Activated gamma-delta T cell treated with anti-CD3 and anti-CD28 coated beads, Interleukin-2, amount 50 U/mL, for 16 hours (primary cell): ENCODE measurements at regions not wholly inside any gene's neighbourhood (a gene's known extent, or its start where the extent isn't known, plus 50 kb on each side); places are given as distances from the start of the nearest gene placed in this dataset.
"Not testable (repeated sequence)": the region's sequence is repeated elsewhere in the genome, so short reads cannot be mapped to it uniquely, and the experiment has no call there.

ENCODE experiments used
- DNase-seq: peaks from one replicate; pipeline ENCODE4 v3.0.0-alpha.2; 2020; ENCODE audit warnings: low read depth

GRCh38 chr3:71956716-71957115 lies 171.8 kb upstream of the PROK2 start:
- no peak for DNase-seq

- no peak for DNase-seq
Observed at GRCh38 chr3:71956069-71956340, 171.1 kb upstream of the PROK2 start.

DNA sequence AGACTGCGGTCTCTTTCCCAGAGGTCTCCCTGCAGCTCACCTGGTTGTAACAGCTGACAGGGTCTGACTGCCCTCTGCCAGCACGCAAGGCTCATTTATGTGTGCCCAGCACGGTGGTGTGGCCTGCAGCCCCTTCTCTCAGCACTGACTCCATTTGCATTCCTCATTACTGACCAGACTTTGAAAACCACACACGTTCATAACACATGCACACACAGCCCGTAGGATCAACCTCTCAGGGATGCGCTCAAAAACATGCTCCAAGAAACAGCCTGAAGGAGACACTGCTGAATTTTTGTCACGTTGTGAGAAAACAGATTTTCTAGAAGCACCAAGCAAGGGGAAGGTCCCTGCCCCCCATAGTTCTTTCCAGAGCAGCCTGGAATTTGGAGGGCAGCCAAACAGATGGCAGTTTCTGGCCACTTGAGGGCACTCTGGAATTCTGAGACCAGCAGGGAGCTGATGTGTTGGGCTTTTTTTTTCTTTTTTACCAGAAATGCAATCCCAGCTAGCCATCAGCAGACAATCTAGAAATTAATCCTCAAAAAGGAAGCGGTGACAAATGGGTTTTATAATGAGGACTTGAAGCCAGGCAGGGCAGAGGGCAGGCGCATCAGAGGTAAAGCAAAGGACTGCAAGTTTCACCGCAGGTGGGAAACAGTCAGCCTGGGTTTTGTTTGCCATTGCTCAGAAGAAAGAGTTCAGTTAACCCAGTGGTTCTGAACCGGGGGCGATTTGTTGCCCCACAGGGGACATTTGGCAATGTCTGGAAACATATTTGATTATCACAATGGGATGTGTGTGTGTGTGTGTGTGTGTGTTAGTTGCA lies 170.5 kb upstream of the PROK2 start:
- no peak for DNase-seq

DNA sequence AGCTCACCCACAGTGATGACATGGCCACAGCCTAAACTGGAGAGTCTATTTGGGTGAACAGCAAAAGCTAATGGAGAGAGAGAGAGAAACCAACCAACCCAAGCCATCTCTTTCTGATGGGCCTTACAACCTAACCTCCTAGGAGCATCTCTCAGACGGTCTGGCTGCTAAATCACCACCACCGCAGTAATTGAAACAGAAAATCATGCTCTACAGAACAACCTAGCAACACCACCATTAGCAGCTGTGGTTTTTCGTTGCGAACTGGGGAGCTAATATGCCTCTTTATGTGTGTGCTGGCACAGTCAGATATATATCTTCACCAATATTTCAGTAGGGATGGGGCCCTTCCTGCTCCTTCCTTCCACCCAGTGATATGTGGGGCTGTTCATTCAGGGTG lies 166.9 kb upstream of the PROK2 start:
- no peak for DNase-seq

- no peak for DNase-seq
Observed at GRCh38 chr3:71951361-71951760, 166.4 kb upstream of the PROK2 start.

DNA sequence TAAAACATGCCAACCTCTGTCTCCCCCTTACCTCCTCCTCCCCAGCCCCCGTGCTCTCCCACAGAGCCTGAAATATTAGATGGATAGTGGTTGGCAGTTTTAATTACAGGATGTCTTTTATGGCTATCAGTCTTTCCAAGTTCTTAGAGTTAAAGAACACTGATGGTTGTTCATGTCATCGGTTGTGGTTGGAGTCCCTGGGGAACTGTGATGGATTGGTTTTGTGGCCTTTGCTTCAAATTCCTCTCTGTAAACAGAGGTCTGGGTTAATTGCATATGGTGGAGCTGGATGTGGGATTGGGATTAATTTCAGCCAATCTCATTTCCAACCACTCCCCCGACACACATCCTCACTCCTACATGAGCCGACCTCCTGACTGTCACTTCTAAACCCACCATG lies 164.5 kb upstream of the PROK2 start:
- no peak for DNase-seq

DNA sequence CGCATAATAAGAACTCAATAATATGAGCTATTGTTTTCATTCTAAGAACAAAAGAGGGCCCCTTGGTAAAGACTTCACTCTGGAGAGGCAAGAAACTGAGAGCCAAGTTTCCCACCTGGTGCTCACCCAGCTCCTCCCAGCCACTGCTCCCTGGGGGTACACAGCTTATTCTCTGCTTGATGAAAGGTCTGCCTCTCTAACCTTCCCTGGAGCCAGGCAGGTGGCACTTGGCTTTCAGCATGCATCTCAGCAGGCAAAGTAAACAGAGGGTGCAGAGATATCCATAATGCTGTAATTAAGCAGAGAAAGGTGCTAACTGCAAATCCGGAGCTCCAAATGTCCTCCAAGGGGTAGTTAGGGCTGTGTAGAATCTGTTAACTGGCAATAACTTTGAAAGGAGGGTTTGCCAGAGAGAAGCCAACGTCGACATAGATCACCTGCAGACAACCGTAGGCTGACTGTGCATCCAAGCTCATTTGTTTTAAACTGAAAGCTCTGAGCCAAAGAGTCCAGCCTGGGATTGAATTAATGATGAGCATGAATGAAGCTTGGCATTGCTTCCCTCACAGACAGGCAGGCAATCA lies 159.6 kb upstream of the PROK2 start:
- DNase-seq, result no peak

DNA sequence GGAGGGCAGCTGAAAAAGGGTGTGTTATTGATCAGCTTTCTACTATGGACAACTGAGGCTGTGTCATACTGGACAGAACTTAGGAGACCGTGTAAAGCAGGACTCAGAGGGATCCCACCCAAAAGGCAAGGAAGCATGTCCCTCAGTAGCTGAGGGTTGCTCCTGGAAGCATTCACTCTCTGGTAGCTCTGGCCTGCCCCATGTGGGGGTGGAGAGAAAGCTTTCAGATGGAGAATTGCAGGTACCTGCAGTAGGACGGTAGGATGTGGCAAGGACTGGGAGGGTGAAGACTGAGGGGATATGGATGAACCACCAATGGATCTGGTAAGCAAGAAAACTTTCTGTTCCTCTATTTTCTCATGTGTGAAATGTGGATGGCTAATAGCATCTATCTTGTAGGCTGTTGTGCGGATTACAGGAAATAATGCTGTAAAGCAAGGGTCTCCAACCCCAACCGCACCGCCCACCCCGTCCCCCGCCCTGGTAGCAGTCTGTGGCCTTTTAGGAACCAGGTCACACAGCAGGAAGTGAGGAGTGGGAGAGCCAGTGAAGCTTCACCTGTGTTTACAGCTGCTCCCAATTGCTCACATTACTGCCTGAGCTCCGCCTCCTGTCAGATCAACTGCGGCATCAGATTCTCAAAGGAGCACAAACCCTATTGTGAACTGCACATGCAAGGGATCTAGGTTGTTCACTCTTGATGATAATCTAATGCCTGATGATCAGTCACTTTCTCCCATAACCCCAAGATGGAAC lies 157.7 kb upstream of the PROK2 start:
- DNase-seq, result no peak

- DNase-seq, result no peak
Observed at GRCh38 chr3:71940486-71940885, 155.5 kb upstream of the PROK2 start.

DNA sequence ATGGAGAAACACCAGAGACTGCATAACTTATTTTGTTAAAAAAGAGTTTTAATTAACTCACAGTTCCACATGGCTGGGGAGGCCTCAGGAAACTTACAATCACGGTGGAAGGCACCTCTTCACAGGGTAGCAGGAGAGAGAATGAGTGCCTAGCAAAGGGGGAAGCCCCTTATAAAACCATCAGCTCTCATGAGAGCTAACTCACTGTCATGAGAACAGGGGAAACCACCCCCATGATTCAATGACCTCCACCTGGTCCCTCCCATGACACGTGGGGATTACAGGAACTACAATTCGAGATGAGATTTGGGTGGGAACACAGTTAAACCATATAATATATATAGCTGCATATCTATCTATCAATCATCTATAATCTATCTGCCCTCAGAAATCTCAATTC lies 153.1 kb upstream of the PROK2 start:
- DNase-seq, result not testable (repeated sequence)

DNA sequence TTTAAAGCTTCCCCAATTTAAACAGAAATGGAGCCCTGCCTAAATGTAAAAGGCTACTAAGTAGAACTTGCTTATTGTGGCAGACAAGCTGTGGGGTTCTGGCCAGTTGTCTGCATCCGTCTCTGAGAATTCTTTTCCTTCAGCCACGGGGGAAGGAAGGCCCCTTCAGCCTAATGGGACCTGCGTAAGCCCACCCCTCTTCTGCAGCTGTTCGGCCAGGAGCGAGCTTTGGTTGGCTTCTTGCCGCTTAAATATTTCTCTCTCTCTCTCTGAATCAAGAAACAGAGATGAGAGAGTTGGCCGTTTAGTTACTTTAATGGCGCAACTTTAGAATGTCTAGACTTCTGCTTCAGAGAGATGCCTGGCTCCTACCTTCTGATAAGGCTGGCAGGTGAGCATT lies 151.7 kb upstream of the PROK2 start:
- no peak for DNase-seq

DNA sequence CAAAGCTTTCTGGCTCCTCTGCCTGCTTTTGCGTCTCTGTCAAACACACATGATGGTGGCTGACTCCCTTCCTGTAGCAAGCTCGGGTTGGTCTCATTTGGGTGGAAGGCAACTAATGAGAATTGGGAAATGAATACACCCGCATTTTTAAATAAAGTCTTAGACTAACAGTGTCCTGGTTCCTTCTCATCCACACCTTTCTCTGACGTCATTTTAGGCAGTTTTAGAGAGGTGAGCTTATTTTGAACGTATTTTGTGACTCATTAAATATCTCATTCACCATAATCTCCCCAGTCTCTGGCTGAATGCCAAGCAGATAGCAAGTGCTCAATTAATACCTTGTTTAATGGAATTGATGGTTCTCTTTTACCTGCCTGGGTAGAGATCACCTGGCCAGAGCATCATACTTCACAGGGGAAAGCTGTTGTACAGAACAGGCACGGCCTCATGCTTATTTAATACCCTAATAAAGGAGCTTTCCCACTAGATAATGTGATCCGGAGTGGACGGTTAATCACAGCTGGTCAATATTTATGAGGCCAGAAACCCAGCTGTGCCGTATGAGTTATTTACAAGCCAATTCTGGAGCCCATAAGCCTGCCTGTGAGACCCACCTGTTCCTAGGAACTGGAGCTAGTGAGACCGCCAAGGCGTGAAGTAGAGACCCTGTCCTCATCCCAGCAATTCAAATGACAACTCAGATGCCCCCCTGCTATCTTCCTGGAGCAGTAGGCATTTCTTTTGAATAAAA lies 149.7 kb upstream of the PROK2 start:
- DNase-seq, result no peak

DNA sequence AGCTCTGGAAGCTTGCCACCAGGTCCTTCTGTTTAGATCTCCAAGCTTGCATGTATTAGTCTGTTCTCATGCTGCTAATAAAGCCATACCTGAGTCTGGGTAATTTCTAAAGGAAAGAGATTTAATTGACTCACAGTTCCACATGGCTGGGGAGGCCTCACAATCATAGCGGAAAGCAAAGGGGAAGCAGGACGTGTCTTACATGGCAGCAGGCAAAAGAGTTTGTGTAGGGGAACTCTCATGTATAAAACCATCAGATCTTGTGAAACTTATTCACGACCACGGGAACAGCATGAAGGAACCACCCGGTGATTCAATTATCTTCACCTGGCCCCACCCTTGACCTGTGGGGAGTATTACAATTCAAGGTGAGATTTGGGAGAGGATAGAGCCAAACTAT lies 147.0 kb upstream of the PROK2 start:
- DNase-seq, result no peak

- no peak for DNase-seq
Observed at GRCh38 chr3:71930056-71930991, 145.4 kb upstream of the PROK2 start.

GRCh38 chr3:71928212-71928611 lies 143.3 kb upstream of the PROK2 start:
- DNase-seq, result no peak

DNA sequence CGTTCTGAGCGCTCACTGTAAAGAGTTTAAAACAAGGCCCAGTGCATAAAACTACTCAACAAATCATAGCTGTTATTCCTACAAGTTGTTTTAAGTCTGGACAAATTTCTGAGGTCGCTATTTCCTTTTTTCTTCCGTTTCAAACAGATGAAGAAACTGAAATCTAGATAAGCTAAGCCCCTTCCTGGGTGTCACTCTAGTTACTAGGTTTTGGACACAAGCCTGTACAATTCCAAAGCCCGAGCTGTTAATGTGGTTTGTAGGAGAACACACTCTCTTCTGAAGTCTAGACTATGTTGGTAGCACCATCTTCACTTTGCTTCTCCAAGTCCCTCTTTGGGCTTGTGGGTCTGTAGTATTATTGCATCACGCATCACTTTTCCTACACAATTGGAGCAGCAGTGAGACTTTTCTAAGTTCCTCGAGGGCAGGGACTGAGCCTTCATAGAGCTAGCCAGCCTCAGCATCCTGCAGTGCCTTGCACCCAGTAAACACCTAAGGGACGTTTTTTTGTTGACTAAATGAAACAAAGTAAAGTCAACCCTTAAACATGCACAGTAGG lies 142.6 kb upstream of the PROK2 start:
- DNase-seq, result no peak

GRCh38 chr3:71926616-71927015 lies 141.7 kb upstream of the PROK2 start:
- no peak for DNase-seq

GRCh38 chr3:71926262-71926600 lies 141.3 kb upstream of the PROK2 start:
- no peak for DNase-seq

DNA sequence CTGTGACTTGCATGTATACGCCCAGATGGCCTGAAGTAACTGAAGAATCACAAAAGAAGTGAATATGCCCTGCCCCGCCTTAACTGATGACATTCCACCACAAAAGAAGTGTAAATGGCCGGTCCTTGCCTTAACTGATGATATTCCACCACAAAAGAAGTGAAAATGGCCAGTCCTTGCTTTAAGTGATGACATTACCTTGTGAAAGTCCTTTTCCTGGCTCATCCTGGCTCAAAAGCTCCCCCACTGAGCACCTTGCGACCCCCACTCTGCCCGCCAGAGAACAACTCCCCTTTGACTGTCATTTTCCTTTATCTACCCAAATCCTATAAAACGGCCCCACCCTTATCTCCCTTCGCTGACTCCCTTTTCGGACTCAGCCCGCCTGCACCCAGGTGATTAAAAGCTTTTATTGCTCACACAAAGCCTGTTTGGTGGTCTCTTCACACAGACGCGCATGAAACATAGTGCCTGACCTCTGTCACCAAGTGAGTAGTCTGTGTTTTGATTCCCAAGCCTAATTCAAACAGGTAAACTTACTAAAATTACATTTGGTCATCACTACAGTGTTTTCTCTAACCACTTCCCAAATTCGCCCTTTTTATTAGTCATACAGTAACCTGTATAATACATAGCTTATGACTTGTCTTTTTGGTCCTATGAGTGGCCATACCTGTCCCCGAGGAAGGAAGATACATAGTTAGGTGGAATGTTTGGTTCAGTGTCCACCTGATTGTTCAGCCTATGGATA lies 140.7 kb upstream of the PROK2 start:
- not testable (repeated sequence) for DNase-seq

DNA sequence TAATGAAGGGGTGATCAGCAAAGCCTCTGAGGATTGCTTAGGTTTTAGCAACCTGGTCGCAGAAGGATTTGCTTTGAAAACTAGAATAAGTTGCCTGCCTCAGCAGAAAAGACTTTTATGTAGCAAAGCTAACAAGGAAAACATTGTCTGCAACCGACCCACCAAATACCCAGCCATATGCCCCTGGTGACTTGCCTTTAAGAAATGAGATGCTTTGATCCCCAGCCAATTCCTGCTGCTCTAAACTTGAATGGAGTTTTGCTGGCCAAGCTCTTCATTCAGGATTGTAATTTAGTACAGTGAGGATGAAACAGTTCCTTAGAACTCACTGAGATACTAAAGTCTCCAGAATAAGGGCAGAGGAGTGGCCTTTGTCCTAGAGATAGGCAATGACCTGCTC lies 139.8 kb upstream of the PROK2 start:
- no peak for DNase-seq

DNA sequence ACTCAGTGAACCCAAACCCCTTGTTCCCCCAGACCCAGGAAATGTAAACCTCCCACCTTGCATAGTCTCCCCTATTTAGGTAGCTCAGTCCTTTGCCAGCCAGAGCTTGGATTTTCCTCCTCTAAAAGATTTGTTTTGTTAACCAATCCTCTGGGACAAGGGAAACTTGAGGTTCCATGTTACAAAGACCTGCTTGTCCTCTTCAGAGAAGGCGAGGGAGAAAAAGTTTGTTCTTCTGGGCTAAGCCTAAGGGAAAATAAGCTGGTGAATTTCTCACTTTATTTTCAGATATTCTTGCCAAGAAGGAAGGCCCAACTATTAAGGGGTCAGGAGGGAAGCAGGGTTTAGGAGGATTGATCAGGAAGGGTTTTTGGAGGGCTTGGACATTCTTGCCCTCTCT lies 136.1 kb upstream of the PROK2 start:
- DNase-seq, result no peak
